OCI-LY7 (cell line): ENCODE measurements at regions not wholly inside any gene's neighbourhood (a gene's known extent, or its start where the extent isn't known, plus 50 kb on each side); places are given as distances from the start of the nearest gene placed in this dataset.

Source experiments
- BruUV-seq: library from RNA; stranded (reverse); fragments of 400-500 nt; replicated peaks from 2 replicates; lab custom pipeline; 2021; lab: Mats Ljungman, UMichigan
- CTCF ChIA-PET: fragments of 300-600 bp; sonication (Branson Sonifier 250); formaldehyde crosslinking; loops from one replicate; lab custom pipeline; 2022; ENCODE audit warnings: antibody characterized with exemption; ENCODE audit not compliant: unreplicated experiment; lab: Charles Lee
- POLR2A ChIA-PET: fragments of 300-600 bp; sonication (Branson Sonifier 250); formaldehyde crosslinking; loops from one replicate; lab custom pipeline; 2022; ENCODE audit warnings: antibody characterized with exemption; lab: Charles Lee
- DNase-seq: peaks from one replicate; pipeline ENCODE4 v3.0.0-alpha.2; 2015; ENCODE audit warnings: low spot score
- H2AFZ ChIP-seq: fragments of 200-600 bp; sonication (generic), shearing (Covaris generic); 2 replicates; pipeline ENCODE4 v1.6.1; 2014; ENCODE audit warnings: mild to moderate bottlenecking, antibody characterized with exemption, low read length, moderate library complexity
- H3K27ac ChIP-seq: fragments of 200-600 bp; sonication (generic); 2 replicates; pipeline ENCODE4 v1.5.1; 2014; ENCODE audit warnings: mixed run types, low read depth, mild to moderate bottlenecking, moderate library complexity, low read length, inconsistent platforms; ENCODE audit not compliant: poor library complexity, severe bottlenecking
- H3K36me3 ChIP-seq: fragments of 200-600 bp; sonication (generic); 2 replicates; pipeline ENCODE4 v1.6.1; 2014; ENCODE audit warnings: mild to moderate bottlenecking, antibody characterized with exemption, low read length, moderate library complexity, mixed read lengths; ENCODE audit not compliant: insufficient read depth
- H3K4me1 ChIP-seq: fragments of 200-600 bp; sonication (generic); 2 replicates; pipeline ENCODE4 v1.5.1; 2014; ENCODE audit warnings: mild to moderate bottlenecking, low read length; ENCODE audit not compliant: insufficient read depth, poor library complexity, severe bottlenecking
- H3K4me2 ChIP-seq: fragments of 200-600 bp; sonication (generic); 2 replicates; pipeline ENCODE4 v1.6.1; 2014; ENCODE audit warnings: mild to moderate bottlenecking, low read length
- H3K4me3 ChIP-seq: fragments of 200-600 bp; sonication (generic); 2 replicates; pipeline ENCODE4 v1.5.1; 2014; ENCODE audit warnings: mild to moderate bottlenecking, low read depth, low read length; ENCODE audit not compliant: poor library complexity, severe bottlenecking
- H3K79me2 ChIP-seq: fragments of 200-600 bp; sonication (generic); 2 replicates; pipeline ENCODE4 v1.6.1; 2016; ENCODE audit warnings: low read depth, mild to moderate bottlenecking, low read length, moderate library complexity, mixed read lengths; ENCODE audit not compliant: insufficient read depth
- H3K9me2 ChIP-seq: fragments of 200-600 bp; sonication (generic); 2 replicates; pipeline ENCODE4 v1.6.1; 2016; ENCODE audit warnings: mild to moderate bottlenecking, low read length, mixed read lengths; ENCODE audit not compliant: insufficient read depth
- H3K9me3 ChIP-seq: fragments of 200-600 bp; sonication (generic); 2 replicates; pipeline ENCODE4 v1.6.1; 2014; ENCODE audit warnings: mild to moderate bottlenecking, mixed run types, low read length, mixed read lengths
- H4K20me1 ChIP-seq: fragments of 200-600 bp; sonication (generic); 2 replicates; pipeline ENCODE4 v1.6.1; 2014; ENCODE audit warnings: mild to moderate bottlenecking, antibody characterized with exemption, low read length, moderate library complexity, mixed read lengths; ENCODE audit not compliant: insufficient read depth
- CTCF ChIP-seq: fragments of 200-600 bp; sonication (generic); conservative IDR thresholded peaks from 2 replicates; pipeline ENCODE4 v1.5.1; 2014; ENCODE audit warnings: mild to moderate bottlenecking, antibody characterized with exemption, low read length, moderate library complexity, mixed read lengths
- EZH2phosphoT487 ChIP-seq: fragments of 200-600 bp; sonication (generic); IDR thresholded peaks from 2 replicates; pipeline ENCODE4 v1.6.1; 2018; ENCODE audit warnings: low read depth, borderline replicate concordance, mild to moderate bottlenecking, mixed run types, antibody characterized with exemption, low read length, moderate library complexity, mixed read lengths
- intact Hi-C: fragments of 100-400 bp; cut with micrococcal nuclease; formaldehyde crosslinking; loops from one replicate; pipeline ENCODE4 v1.10.0; 2022; ENCODE audit not compliant: unreplicated experiment

GRCh38 chr7:26993816-26994810 lies 101.7 kb downstream of the HOXA1 start:
- CTCF ChIA-PET, result no interaction called here
- H2AFZ ChIP-seq, result no peak overlapping the region
- no peaks in the 10 kb centered on the region for H3K4me1 ChIP-seq
- no peaks in the 10 kb centered on the region for H3K79me2 ChIP-seq
- H3K4me3 ChIP-seq, result no peak overlapping the region
- H3K4me2 ChIP-seq, result no peak overlapping the region
- intact Hi-C loops, result no loop called here
- DNase-seq, result no peak
- no peaks in the 10 kb centered on the region for H3K36me3 ChIP-seq
- H3K9me2 ChIP-seq, result no peaks in the 10 kb centered on the region
- no peak overlapping the region for H3K27ac ChIP-seq
- POLR2A ChIA-PET, result interaction anchor here (0.6 to 1.2 kb wide), 3 partner anchors 32 to 72 kb away, joined by 3 to 4 read pairs (median 3); no protein-coding TSS in a partner anchor
- H3K9me3 ChIP-seq, result no peaks in the 10 kb centered on the region
- no peaks in the 10 kb centered on the region for H4K20me1 ChIP-seq
- no TSS peak for BruUV-seq
- TF ChIP-seq EZH2phosphoT487 (no peak), CTCF (no peak)

- H3K36me3 ChIP-seq, result no peaks in the 10 kb centered on the region
- no peak overlapping the region for H3K27ac ChIP-seq
- no peak overlapping the region for H3K4me3 ChIP-seq
- H3K9me2 ChIP-seq, result no peaks in the 10 kb centered on the region
- ChIA-PET CTCF (no interaction called here), POLR2A (interaction anchor here (1.0 kb wide), 1 partner anchor 9 kb away, joined by 4 read pairs; no protein-coding TSS in a partner anchor)
- TF ChIP-seq CTCF, result no peak
- no peak for TF ChIP-seq EZH2phosphoT487
- no TSS peak for BruUV-seq
- no peaks in the 10 kb centered on the region for H3K4me1 ChIP-seq
- no peaks in the 10 kb centered on the region for H3K79me2 ChIP-seq
- no peak overlapping the region for H3K4me2 ChIP-seq
- DNase-seq, result no peak
- no peak overlapping the region for H2AFZ ChIP-seq
- no peaks in the 10 kb centered on the region for H3K9me3 ChIP-seq
- no peaks in the 10 kb centered on the region for H4K20me1 ChIP-seq
- intact Hi-C loops, result no loop called here
These were observed 103.1 kb downstream of the HOXA1 start for GRCh38 chr7:26992670-26993069.

GRCh38 chr7:26991796-26992195 lies 104.0 kb downstream of the HOXA1 start:
- TF ChIP-seq CTCF (no peak), EZH2phosphoT487 (no peak)
- no peak overlapping the region for H2AFZ ChIP-seq
- intact Hi-C loops, result no loop called here
- H3K4me2 ChIP-seq, result no peak overlapping the region
- H4K20me1 ChIP-seq, result no peaks in the 10 kb centered on the region
- no peaks in the 10 kb centered on the region for H3K9me2 ChIP-seq
- H3K4me3 ChIP-seq, result no peak overlapping the region
- H3K4me1 ChIP-seq, result no peaks in the 10 kb centered on the region
- H3K79me2 ChIP-seq, result no peaks in the 10 kb centered on the region
- no peaks in the 10 kb centered on the region for H3K36me3 ChIP-seq
- no peak for DNase-seq
- no peaks in the 10 kb centered on the region for H3K9me3 ChIP-seq
- no TSS peak for BruUV-seq
- ChIA-PET CTCF (no interaction called here), POLR2A (interaction anchor here (1.5 kb wide), 1 partner anchor 19 kb away, joined by 3 read pairs; no protein-coding TSS in a partner anchor)
- no peak overlapping the region for H3K27ac ChIP-seq
